DND-41 (cell line): ENCODE measurements at regions not wholly inside any gene's neighbourhood (a gene's known extent, or its start where the extent isn't known, plus 50 kb on each side); places are given as distances from the start of the nearest gene placed in this dataset.

ENCODE experiments used
- CTCF ChIP-seq: IDR thresholded peaks from 2 replicates; pipeline ENCODE4 v1.5.1; 2012; ENCODE audit warnings: borderline replicate concordance, low read length, moderate library complexity, mild to moderate bottlenecking; ENCODE audit not compliant: poor library complexity, severe bottlenecking; ENCODE audit errors: extremely low read depth
- EZH2 ChIP-seq: IDR thresholded peaks from 3 replicates; pipeline ENCODE4 v1.6.1; 2012; ENCODE audit warnings: borderline replicate concordance, low read depth, mild to moderate bottlenecking, moderate library complexity, low read length, inconsistent platforms; ENCODE audit not compliant: severe bottlenecking

GRCh38 chr17:77280304-77281121 lies 139.7 kb downstream of the SEC14L1 start:
- TF ChIP-seq CTCF (no peak), EZH2 (no peak)
